HG03571 (cell line): ENCODE measurements at regions not wholly inside any gene's neighbourhood (a gene's known extent, or its start where the extent isn't known, plus 50 kb on each side); places are given as distances from the start of the nearest gene placed in this dataset.

Source experiments
- ATAC-seq: cut with Tn5 transposase; IDR thresholded peaks from one replicate; pipeline ENCODE4 v1.9.1; 2021; ENCODE audit not compliant: unreplicated experiment

GRCh38 chr13:99652141-99652540 is 150.9 kb downstream of the TM9SF2 start:
- no peak for ATAC-seq

- ATAC-seq = no peak
These were observed 149.7 kb downstream of the TM9SF2 start for GRCh38 chr13:99651016-99651415.

- no peak for ATAC-seq
These were observed 149.1 kb downstream of the TM9SF2 start for GRCh38 chr13:99650410-99650809.

GRCh38 chr13:99648927-99649326 is 147.7 kb downstream of the TM9SF2 start:
- ATAC-seq = no peak

GRCh38 chr13:99648066-99648665 is 146.9 kb downstream of the TM9SF2 start:
- no peak for ATAC-seq

- no peak for ATAC-seq
These were observed 146.3 kb downstream of the TM9SF2 start for GRCh38 chr13:99647596-99647985.

- ATAC-seq = no peak
These were observed 145.8 kb downstream of the TM9SF2 start for GRCh38 chr13:99646866-99647595.

- ATAC-seq = no peak
These were observed 141.6 kb downstream of the TM9SF2 start for GRCh38 chr13:99642841-99643240.

GRCh38 chr13:99642006-99642405 is 140.7 kb downstream of the TM9SF2 start:
- ATAC-seq = no peak

- ATAC-seq = no peak
These were observed 139.0 kb downstream of the TM9SF2 start for GRCh38 chr13:99640260-99640659.

- ATAC-seq = no peak
These were observed 137.9 kb downstream of the TM9SF2 start for GRCh38 chr13:99639126-99639525.

- ATAC-seq = peak; percentile 87
These were observed 135.6 kb downstream of the TM9SF2 start for GRCh38 chr13:99636728-99637353.

GRCh38 chr13:99636306-99636705 is 135.0 kb downstream of the TM9SF2 start:
- no peak for ATAC-seq

GRCh38 chr13:99634672-99635071 is 133.4 kb downstream of the TM9SF2 start:
- no peak for ATAC-seq

- no peak for ATAC-seq
These were observed 129.1 kb downstream of the TM9SF2 start for GRCh38 chr13:99630269-99630898.

GRCh38 chr13:99629641-99630040 is 128.4 kb downstream of the TM9SF2 start:
- no peak for ATAC-seq

- no peak for ATAC-seq
These were observed 127.2 kb downstream of the TM9SF2 start for GRCh38 chr13:99628442-99628841.

- ATAC-seq = no peak
These were observed 125.3 kb downstream of the TM9SF2 start for GRCh38 chr13:99626461-99627082.

GRCh38 chr13:99624936-99625540 is 123.8 kb downstream of the TM9SF2 start:
- no peak for ATAC-seq

GRCh38 chr13:99620806-99621205 is 119.5 kb downstream of the TM9SF2 start:
- ATAC-seq = no peak

GRCh38 chr13:99619207-99619606 is 117.9 kb downstream of the TM9SF2 start:
- no peak for ATAC-seq
